Urothelium cell line (cell line): ENCODE measurements at regions not wholly inside any gene's neighbourhood (a gene's known extent, or its start where the extent isn't known, plus 50 kb on each side); places are given as distances from the start of the nearest gene placed in this dataset.
A peak's percentile ranks its signal among the peaks of the same experiment; 100 is the strongest.
"Not testable (repeated sequence)": the region's sequence is repeated elsewhere in the genome, so short reads cannot be mapped to it uniquely, and the experiment has no call there.

Source experiments
- DNase-seq: peaks from one replicate; pipeline ENCODE4 v3.0.0; 2011; ENCODE audit warnings: low spot score, mixed read lengths
- FAIRE-seq: peaks from 2 replicates; lab custom pipeline; 2011; peaks lifted over from hg19 to GRCh38; lab: Jason Lieb, UNC

DNA sequence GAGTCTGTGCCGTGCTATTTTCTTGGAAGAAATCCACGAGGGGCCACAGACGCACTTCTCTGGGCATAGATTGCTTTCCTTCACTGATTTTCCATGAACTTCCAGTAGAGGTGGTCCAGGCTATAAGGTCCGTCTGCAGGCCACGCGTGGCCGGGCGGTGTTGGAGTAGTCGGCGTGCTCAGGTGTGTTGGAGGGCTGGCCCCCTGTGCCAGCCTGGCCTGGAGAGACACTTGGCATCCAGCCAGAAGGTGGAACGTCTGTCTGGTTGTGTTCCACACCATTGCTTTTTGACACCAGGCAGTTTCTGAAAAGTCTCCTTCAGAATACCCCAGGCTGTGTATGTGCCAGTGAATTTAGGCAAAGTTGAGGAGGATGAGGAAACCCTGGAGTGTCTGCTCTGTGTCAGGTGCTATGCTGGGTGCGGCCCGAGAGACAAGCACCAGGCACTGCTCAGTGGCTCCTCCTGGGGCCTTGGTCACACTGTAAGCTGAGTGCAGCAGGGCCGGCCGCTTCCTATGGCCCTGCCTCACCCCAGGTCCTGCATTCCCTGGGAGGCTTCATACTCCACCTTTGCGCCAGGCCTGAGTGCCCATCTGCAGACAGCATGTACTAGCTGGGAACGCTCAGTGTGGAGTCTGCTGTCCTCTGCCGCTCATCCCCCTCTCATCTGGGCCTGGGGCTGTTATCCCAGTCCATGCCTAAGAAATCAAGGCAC, 52.1 kb upstream of the TAMM41 start:
- FAIRE-seq, result no peak
- no peak for DNase-seq

DNA sequence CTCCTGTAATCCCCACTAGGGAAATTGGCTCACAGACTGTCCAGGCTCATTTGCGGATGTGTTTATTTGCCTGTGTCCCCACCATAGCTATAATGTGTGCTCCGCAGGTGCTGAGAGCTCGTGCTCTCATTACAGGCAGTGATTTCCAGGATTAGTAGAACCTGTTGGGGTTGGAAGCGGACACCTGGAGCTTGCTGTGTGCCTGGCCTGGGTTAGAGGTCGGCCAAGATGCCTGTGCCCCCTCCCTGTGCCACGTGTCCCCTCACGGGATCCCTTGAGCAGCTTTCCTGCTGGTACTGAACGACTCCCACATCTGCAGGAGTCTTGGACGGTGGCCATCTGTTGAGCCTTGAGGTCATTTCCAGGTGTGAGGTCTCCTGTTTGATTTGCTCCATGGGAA, 52.7 kb upstream of the TAMM41 start:
- not testable (repeated sequence) for DNase-seq, FAIRE-seq

DNA sequence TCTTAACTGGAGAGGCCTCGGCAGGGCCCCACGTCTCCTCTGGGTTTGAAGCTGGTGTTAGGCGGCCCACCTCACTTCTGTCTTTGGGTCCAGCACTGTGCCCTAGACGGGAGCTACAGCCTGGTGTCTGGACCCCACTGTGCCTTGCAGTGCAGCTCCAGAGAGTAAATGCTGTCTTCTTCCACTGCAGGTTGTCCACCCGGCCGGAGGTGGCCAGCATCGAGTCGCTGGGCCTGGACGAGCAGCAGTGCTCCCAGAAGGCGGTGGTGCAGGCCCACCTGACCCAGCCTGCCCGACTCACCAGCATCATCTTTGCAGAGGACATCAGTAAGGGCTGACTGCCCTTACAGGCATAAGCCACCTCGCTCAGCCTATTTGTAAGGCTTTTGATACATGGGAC, 53.1 kb upstream of the TAMM41 start:
- no peak for FAIRE-seq

DNA sequence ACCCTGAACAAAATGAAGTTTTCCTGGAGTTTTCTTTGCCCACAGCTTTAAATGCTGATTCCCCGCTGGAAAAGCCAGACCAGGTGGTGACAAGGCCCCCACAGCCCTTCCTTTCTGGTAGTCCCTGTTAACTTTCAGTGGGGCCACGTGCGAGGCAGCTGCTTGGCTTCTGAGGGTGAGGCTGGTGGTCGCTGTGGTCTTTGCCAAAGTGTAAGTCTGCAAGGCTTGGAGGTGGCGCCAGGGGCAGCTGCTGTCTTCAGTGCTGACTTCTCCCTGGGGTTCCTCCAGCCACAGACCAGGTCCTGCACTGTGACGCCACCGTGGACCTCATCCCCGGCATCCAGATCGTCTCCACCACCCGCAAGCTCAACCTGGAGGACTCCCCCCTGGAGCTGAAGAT, 54.1 kb upstream of the TAMM41 start:
- no peak for FAIRE-seq
- no peak for DNase-seq

More for the DNA sequence above, 53.1 kb upstream of the TAMM41 start:
- DNase-seq, result no peak

DNA sequence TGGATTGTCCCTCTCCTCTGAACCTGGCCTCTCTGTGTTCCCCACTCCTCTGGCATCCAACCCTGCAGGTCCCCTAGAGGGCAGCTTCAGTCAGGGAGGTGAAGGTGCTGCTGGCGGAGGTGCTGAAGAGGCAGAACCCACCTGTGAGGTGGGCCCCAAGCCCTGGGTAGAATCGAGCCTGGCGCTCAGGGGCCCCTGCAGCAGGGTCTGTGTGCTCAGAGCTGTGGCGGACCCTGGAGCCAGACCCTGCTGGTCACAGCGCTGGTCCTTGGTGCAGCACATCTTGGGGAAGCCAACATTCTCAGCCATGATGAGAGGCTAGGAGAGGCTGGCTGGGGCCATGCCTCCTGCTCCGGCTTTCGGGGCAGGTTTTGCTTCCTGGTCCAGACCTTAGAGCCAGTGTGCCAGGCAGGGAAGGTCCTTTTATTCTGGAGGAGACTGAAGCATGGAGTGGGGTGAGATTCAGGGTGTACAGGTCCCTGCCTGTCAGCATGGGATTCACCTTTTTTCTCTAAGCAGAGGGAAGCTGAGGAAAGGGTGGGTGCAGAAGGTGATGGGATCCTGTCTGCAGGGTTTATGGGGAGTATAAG, 54.7 kb upstream of the TAMM41 start:
- DNase-seq, result no peak
- FAIRE-seq, result no peak

DNA sequence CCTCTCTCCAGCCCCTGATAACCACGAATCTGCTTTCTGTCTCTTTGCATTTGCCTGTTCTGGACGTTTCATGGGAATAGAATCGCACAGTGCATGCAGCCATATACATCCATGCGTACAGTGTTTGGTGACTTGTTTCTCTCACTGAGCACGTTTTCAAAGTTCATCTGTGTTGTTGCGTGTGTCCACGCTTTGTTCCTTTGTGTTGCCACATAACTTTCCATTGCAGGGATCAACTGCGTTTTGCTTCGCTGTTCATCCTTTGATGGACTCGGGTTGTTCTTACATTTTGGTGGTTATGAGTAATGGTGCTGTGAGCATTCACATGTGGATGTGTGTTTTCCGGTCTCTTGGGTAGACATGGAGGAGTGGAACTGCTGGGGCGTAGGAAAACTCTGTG, 56.4 kb upstream of the TAMM41 start:
- DNase-seq (no peak), FAIRE-seq (no peak)

DNA sequence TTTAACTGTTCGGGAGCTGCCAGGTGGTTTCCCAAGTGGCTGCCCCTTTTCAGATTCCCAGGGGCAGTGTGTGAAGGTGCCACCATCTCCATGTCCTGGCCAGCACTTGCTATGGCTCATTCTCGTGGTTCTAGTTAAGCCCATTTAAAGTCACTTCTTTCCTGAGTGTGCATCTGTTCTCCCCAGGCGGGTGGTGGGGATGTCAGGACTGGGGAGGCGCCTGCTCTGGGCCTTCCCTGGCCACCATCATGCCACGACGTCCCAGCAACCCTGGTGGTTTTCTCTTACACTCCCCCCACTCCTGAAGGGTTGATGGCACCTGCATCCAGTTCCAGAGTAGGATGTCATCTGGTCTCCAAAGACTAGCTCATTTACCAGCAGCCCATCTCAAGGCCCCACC, 56.8 kb upstream of the TAMM41 start:
- no peak for DNase-seq
- FAIRE-seq, result no peak

DNA sequence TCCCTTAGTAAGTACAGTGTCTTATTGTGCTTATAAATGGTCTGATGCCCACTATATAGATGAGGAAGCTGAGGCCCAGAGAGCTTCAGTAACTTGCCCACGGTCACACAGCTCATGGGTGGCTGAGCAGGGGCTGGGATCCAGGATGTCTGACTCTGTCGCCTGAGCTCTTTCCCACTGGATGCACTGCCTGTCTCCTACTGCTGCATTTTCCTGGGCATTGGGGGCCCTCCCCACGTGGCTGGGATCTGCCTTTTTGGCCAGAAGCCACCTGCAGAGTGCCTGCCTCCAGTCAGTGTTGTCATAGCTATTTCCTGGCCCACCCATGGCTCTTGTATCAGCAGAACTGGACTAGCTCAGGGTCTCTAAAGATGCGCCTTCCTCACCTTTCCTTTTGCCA, 57.5 kb upstream of the TAMM41 start:
- FAIRE-seq (no peak), DNase-seq (no peak)

DNA sequence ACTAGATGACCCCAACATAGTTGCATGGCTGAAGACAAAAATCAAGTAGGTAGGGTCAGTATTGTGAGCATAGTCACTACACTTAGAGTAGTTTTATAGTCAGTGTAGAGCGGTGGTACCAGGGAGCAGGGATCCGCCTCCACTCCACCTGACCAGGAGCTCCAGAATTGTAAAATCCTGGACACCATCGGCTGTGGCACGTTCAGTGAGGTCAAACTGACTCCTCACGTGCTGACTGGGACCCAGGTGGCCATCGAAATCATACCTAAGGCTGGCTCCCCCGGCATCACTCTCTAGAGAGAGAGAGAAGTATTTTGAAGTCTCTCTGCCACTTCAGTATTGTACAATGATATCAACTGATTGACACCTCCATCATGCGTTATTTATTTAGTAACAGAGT, 59.7 kb upstream of the TAMM41 start:
- FAIRE-seq (no peak), DNase-seq (no peak)

DNA sequence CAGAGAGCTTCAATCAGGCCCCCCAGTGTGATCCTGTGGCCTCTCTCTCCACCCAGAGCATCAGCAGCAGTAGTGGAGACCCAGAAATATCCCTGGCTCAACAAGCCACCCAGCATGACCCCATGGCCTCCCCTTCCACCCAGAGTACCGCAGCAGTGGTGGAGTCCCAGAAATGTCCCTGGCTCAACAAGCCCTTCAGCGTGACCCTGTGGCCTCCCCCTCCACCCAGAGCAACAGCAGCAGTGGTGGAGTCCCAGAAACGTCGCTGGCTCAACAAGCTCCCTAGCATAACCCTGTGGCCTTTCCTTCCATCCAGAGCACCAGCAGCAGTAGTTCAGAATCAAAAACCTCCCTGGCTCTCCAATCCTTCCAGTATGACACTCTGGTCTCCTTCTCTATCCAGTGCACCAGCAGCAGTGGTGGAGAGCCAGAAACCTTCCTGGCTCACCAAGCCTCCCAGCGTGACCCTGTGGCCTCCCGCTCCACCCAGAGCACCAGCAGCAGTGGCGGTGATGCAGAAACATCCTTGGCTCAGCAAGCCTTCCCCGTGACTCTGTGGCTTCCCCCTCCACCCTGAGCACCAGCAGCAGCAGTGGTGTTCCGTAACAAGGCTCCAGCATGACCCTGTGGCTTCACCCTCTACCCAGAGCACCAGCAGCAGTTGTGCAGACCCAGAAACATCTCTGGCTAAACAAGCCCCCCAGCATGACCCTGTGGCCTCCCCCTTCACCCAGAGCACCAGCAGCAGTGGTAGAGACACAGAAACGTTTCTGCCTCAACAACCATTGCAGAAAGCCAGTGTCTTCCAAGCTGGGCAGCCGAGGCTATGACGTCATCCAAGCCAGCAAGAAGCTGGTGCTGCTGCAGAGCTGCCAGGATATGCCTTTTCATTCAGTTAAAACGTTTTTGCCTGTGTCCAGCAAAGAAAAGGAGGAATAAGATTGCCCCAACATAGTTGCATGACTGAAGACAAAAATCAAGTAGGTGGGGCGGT, 61.3 kb upstream of the TAMM41 start:
- DNase-seq, result no peak
- no peak for FAIRE-seq

DNA sequence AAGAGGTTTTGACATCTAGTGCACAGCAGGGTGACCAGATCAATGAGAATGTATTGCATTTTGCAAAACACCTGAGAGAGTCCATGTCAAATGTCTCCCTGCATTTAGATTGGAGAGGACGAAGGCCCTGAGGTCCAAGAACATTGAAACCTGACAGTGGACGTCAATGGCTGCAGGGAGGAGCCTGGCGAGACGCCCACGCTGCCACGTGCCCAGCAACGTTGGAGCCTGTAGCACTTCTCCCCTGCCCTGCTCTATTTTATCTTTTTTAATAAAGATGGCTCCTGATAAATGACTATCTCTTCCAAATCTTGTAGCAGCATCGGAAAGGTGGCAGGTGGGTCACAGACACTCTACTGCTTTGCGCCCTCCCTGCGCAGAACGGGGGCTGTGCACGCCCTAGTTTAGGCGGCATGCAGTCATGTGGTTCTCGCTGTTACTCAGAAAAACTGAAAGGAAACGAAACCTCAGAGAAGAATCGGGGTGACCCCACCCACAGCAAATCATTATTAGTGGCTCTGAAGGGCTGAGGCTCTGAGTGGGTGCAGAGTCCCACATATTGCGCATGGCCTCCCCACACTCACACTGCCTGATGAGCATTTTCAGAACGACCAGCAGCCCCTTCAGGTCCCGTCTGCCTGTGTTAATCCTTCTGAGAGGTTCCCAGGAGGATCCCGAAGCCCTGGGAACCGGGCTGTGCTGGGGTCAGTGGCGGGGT, 62.5 kb upstream of the TAMM41 start:
- no peak for DNase-seq
- no peak for FAIRE-seq

DNA sequence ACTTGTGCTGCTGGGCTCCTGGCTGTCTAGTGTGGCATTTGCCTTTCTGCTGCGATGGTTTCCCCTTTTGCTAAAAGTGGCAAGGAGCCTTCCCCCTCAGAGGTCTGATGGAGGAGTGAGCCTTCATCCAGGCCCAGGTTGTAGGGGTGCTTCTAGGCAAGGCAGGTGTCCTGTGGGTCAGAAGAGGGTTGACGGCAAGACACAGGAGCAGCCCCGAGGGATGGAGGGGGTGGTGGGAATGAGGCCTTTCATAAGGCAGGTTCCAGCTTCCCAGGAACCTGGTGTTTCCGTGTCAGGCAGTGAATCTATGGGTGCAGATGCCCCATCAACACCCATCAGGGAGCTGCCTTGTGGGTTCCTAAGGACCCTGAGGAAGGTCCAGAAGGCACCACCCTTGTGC, 63.0 kb upstream of the TAMM41 start:
- no peak for DNase-seq
- FAIRE-seq, result no peak

DNA sequence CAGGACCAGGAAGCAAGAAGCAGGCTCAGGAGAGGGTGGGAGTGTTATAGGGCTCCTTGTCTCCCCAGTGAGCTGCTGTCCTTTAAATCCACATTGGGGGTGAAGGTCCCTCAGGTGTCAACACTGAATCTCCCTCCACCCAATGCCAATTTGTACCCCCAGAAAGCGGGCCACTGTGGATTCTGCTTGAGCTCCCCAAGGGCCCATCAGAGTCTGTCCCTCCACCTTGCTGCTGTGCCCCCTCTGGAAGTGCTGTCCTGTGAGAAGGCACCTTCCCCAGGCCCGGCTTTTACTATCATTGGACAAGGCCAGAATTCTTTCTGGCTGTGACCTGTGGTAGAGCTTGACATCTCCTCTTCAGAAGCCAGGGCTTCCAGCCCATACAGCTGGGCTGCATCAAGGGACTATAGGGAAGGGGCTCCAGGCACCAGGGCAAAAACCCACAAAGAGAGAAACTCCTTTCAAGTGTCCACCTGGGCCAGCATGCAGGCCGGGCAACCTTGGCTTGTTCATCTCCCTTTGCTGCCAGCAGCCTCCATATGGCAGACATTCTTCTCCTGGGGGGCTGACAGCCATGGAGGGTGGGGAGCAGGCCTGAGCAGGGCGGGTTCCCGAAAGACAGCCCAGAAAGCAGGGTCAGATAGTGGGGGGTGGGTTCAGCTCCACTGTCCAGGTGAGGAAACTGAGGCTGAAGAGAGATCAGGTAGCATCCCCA, 63.7 kb upstream of the TAMM41 start:
- FAIRE-seq, DNase-seq: not testable (repeated sequence)

DNA sequence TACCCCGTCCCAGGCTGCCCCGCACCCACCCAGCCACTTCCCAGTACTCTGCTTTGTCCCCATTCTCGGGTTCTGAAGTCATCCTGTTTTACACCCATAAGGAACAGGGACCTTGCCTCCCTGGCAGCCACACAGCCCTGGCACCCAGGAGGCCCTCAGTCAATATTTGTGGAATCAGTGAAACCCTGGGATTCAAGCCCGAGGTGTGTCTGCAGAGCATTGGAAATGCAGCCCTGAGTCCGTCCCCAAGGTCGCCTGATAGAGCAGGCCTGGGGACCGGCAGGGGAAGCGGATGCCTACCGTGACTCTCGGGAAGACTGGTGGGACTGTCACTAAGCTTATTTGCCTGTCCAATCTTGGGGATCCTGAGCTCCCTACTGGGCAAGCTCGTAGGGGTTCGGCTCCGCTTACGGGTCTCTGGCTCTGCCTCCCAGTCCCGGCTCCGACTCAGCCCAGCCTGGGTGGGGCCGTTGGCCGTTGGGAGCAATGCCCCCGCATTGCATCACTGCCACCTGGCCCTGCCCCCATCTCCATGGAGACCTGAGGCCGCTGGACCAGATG, 64.4 kb upstream of the TAMM41 start:
- DNase-seq, result no peak
- FAIRE-seq, result no peak

DNA sequence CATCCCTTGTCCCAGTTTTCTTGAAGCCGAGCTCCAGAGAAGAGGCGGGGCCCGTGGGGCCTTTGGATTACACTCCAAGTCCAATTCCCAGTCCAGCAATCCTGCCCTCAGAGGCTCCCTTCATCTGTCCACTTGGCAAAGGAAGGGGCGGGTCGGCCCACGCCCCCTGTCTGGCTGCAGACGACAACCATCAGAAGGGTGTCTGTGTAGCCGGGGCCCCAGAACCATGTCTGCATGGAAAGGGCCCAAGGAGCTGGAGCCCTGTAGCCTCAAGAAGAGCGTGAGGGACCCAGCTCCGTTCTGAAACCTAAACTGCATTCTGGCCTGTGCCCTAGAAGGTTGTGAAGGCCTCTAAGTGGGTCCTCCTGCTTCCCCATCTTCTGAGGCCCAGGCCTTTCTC, 65.2 kb upstream of the TAMM41 start:
- FAIRE-seq, DNase-seq: not testable (repeated sequence)

DNA sequence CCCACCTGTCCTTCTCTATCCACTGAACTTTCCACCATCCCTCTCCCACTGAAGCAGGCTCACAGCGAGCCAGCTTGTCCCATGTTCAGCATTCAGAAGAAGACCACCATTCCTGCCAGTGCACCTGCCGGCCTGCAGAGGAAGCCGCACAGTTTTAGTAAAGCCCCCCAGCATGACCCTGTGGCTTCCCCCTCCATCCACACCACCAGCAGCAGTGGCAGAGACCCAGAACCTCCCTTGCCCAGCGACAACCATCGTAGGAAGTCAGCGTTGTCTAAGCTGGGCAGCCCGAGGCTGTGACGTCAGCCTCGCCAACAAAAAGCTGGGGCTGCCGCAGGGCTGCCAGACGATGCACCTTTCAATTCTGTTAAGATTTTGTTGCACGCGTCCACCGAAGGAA, 66.6 kb upstream of the TAMM41 start:
- no peak for DNase-seq
- FAIRE-seq, result no peak

DNA sequence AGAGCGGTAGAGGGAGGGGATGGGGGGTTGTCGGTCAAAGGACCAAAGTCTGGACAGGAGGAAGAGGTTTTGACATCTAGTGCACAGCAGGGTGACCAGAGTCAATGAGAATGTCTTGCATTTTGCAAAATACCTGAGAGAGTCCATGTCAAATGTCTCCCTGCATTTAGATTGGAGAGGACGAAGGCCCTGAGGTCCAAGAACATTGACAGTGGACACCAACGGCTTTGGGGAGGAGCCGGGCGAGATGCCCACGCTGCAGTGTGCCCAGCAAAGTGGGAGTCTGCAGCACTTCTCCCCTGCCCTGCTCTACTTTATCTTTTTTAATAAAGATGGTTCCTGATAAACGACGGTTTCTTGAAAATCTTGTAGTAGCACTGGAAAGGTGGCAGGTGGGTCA, 67.4 kb upstream of the TAMM41 start:
- DNase-seq, result no peak
- no peak for FAIRE-seq

DNA sequence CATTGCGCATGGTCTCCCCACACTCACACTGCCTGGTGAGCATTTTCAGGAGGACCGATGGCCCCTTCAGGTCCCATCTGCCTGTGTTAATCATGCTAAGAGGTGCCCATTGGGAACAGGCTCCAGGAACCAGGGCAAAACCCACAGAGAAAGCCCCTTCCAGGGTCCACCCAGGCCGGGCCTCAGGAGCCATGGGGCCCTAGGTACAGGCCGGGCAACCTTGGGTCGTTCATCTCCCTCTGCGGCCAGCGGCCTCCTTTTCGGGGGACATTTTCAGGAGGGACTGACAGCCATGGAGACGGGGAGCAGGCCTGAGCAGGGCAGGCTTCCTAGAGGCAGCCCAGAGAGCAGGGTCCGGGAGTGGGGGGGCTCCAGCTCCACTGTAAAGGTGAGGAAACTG, 68.0 kb upstream of the TAMM41 start:
- peak; percentile 17 for FAIRE-seq
- no peak for DNase-seq

DNA sequence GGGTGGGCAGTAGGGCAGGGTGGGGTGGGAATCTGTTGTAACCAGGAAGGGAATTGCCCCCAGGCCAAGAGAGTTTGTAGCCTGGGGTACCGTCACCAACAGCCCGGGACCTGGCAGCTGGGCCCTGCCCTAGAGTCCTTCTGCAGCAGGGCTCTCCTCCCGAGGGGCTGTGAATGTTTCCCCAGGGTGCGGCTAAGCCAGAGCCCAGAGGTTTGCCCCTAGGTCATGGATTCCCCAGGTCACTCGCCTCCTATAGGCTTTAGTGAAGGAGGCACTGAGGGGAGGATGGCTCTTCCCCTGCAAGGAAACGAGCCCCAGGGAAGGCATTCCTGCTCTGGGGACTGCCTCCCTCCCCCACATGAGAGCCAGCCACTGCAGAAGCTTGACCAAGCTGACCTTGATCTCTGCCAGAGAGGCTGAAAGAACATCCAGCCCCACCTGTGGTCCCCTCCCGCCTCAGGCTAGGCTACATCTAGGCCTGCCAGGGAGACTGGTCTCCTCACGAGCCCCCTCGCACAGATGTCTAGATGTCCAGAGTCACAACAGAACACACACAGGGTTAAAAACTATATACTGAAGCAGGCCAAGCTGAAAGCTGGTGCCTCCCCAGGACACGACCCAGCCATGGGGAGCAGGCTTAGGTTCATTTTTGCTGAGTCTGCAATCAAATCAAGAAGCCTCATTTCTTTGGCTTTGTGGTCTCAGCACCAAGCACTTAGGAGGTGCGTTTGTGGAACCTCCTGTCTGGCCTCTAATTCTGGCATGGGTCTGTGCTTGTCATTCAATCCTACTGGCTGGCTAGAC, 69.1 kb upstream of the TAMM41 start:
- FAIRE-seq (no peak), DNase-seq (no peak)
